Large intestine (tissue), 3 donors: ENCODE measurements at regions not wholly inside any gene's neighbourhood (a gene's known extent, or its start where the extent isn't known, plus 50 kb on each side); places are given as distances from the start of the nearest gene placed in this dataset.

Experiments used
- DNase-seq, 2 donors: peaks; one replicate each; pipeline versions ENCODE4 v3.0.0 to v3.0.0-alpha.2; 2013
- H3K27ac ChIP-seq: one replicate; pipeline ENCODE4 v1.5.1; 2013; ENCODE audit warnings: low read length
- H3K27me3 ChIP-seq: 2 replicates; pipeline ENCODE4 v1.6.1; 2013; ENCODE audit warnings: low read length; ENCODE audit not compliant: control insufficient read depth, insufficient read depth
- H3K36me3 ChIP-seq: 2 replicates; pipeline ENCODE4 v1.6.1; 2013; ENCODE audit warnings: low read length; ENCODE audit not compliant: control insufficient read depth, insufficient read depth
- H3K4me1 ChIP-seq: one replicate; pipeline ENCODE4 v1.6.1; 2013; ENCODE audit warnings: low read length; ENCODE audit not compliant: control insufficient read depth, insufficient read depth
- H3K4me3 ChIP-seq: one replicate; pipeline ENCODE4 v1.5.1; 2013; ENCODE audit warnings: low read length
- H3K9me3 ChIP-seq: one replicate; pipeline ENCODE4 v1.6.1; 2013; ENCODE audit warnings: mild to moderate bottlenecking, low read depth, low read length, moderate library complexity; ENCODE audit not compliant: control insufficient read depth
- WGBS: methylation state at CpG from one replicate; pipeline ENCODE4 v1.1.5; 2013; ENCODE audit warnings: low lambda C conversion rate; ENCODE audit not compliant: insufficient coverage; 5-methylcytosine and 5-hydroxymethylcytosine counted together

DNA sequence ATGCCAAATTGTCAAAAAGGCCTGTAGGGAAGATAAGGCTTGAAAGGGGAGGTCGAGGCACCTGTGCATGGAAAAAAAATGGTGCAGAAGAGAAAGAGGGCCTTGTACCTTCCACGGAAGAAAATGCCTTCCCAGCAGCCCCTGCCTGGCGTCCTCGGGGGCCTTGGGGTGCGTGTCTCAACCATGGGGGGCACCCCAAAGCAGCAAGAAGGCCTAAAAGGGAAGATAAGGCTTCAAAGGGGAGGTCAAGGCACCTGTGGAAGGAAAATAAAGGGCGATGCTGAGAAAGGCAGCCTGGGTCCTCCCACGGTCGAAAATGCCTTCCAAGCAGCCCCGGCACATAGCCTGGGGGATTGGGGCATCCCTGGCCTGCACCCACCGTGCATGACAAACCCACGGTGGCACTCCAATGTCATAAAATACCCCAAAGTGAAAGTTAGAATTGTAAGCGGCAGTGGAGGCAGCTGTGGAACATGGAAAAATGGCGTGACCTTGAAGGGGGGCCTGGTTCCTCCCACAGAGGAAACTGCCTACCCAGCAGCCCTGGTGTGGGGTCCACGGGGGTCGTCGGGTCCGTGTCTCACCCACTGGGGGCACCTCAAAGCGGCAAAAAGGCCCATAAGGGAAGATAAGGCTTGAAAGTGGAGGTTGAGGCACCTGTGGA, 275.0 kb downstream of the ALG10 start:
- no peak overlapping the region for H3K27ac ChIP-seq
- peaks cover 91% of the 10 kb centered on the region for H3K9me3 ChIP-seq
- H3K36me3 ChIP-seq = no peaks in the 10 kb centered on the region
- H3K4me1 ChIP-seq = no peaks in the 10 kb centered on the region
- 20% methylated on average over 1 of the region's 18 CpGs for WGBS
- no peak overlapping the region for H3K4me3 ChIP-seq
- no peak for DNase-seq
- no peaks in the 10 kb centered on the region for H3K27me3 ChIP-seq

GRCh38 chr12:34297790-34298164, 275.5 kb downstream of the ALG10 start:
- Histone ChIP-seq H3K27ac (no peak overlapping the region), H3K9me3 (peaks cover 91% of the 10 kb centered on the region), H3K4me3 (no peak overlapping the region), H3K4me1 (no peaks in the 10 kb centered on the region), H3K36me3 (no peaks in the 10 kb centered on the region), H3K27me3 (no peaks in the 10 kb centered on the region)
- no CpG with 5 or more reads among the region's 9 CpGs for WGBS
- DNase-seq = no peak

- Histone ChIP-seq H3K4me1 (no peaks in the 10 kb centered on the region), H3K27me3 (no peaks in the 10 kb centered on the region), H3K27ac (no peak overlapping the region), H3K9me3 (peaks cover 90% of the 10 kb centered on the region), H3K4me3 (no peak overlapping the region), H3K36me3 (no peaks in the 10 kb centered on the region)
- DNase-seq = no peak
- WGBS = 60% methylated on average over 1 of the region's 28 CpGs
Measured at GRCh38 chr12:34298176-34298970, 276.1 kb downstream of the ALG10 start.

- DNase-seq = no peak
- Histone ChIP-seq H3K4me1 (no peaks in the 10 kb centered on the region), H3K27me3 (no peaks in the 10 kb centered on the region), H3K9me3 (peaks cover 90% of the 10 kb centered on the region), H3K27ac (no peak overlapping the region), H3K36me3 (no peaks in the 10 kb centered on the region), H3K4me3 (no peak overlapping the region)
- 76% methylated on average over 18 of the region's 35 CpGs for WGBS
Measured at GRCh38 chr12:34298971-34299801, 276.9 kb downstream of the ALG10 start.

DNA sequence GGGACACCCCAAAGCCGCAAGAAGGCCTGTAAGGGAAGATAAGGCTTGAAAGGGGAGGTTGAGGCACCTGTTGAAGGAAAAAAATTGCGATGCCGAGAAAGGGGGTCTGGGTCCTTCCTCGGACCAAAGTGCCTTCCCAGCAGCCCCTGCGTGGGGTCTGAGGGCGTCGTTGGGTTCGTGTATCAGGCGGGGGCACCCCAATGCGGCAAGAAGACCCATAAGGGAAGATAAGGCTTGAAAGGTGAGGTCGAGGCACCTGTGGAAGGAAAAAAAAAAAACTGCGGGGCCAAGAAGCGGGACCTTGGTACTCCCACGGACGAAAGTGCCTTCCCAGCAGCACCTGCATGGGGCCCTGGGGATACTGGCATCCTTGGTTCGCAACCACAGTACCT, 277.5 kb downstream of the ALG10 start:
- no peak for DNase-seq
- no peak overlapping the region for H3K4me3 ChIP-seq
- no CpG with 5 or more reads among the region's 16 CpGs for WGBS
- H3K27ac ChIP-seq = no peak overlapping the region
- no peaks in the 10 kb centered on the region for H3K4me1 ChIP-seq
- H3K9me3 ChIP-seq = peaks cover 89% of the 10 kb centered on the region
- no peaks in the 10 kb centered on the region for H3K27me3 ChIP-seq
- no peaks in the 10 kb centered on the region for H3K36me3 ChIP-seq

DNA sequence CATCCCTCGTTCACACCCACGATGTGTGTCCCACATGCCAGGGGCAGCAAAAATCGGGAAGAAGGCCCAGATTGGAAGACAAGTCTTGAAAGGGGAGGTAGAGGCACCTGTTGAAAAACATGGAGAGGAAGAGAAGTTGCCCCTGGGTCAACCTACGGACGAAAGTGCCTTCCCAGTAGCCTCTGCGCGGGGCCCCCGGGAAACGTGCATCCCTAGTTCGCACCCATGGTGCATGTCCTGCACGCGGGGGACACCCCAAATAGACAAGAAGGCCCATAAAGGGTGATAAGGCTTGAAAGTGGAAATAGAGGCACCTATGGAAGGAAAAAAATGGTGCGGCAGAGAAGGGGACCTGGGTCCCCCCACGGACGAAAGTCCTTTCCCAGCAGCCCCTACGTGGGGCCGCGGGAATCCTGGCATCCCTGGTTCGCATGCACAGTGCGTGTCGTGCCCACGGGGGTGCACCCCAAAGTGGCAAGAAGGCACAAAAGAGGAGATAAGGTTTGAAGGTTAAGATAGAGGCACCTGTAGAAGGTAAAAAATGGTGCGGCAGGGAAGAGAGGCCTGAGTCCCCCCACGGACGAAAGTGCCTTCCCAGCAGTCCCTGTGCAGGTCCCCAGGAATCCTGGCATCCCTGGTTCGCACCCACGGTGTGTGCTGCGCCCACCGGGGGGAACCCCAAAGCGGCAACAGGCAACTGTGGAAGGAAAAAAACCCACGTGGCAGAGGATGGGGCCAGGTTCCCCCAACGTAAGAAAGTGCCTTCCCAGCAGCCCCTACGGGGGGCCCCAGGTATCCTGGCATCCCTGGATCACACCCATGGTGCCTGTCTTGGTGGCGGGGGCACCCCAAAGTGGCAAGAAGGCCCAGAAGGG, 278.3 kb downstream of the ALG10 start:
- WGBS = no CpG with 5 or more reads among the region's 34 CpGs
- H3K36me3 ChIP-seq = no peaks in the 10 kb centered on the region
- H3K27ac ChIP-seq = no peak overlapping the region
- H3K4me3 ChIP-seq = no peak overlapping the region
- no peaks in the 10 kb centered on the region for H3K4me1 ChIP-seq
- DNase-seq = no peak
- peaks cover 88% of the 10 kb centered on the region for H3K9me3 ChIP-seq
- no peaks in the 10 kb centered on the region for H3K27me3 ChIP-seq

GRCh38 chr12:34301251-34302130, 279.2 kb downstream of the ALG10 start:
- WGBS = 100% methylated on average over 1 of the region's 22 CpGs

GRCh38 chr12:34302131-34302885, 280.0 kb downstream of the ALG10 start:
- no peak for DNase-seq
- no CpG with 5 or more reads among the region's 30 CpGs for whole genome bisulfite sequencing
- no peak overlapping the region for H3K4me3 ChIP-seq
- H3K4me1 ChIP-seq = no peaks in the 10 kb centered on the region
- no peaks in the 10 kb centered on the region for H3K27me3 ChIP-seq
- no peak overlapping the region for H3K27ac ChIP-seq
- peaks cover 86% of the 10 kb centered on the region for H3K9me3 ChIP-seq
- no peaks in the 10 kb centered on the region for H3K36me3 ChIP-seq

More at GRCh38 chr12:34301251-34302130, 279.2 kb downstream of the ALG10 start:
- no peak overlapping the region for H3K27ac ChIP-seq
- H3K4me3 ChIP-seq = no peak overlapping the region
- no peak for DNase-seq
- peaks cover 88% of the 10 kb centered on the region for H3K9me3 ChIP-seq
- H3K36me3 ChIP-seq = no peaks in the 10 kb centered on the region
- H3K27me3 ChIP-seq = no peaks in the 10 kb centered on the region
- H3K4me1 ChIP-seq = no peaks in the 10 kb centered on the region
